Adrenal gland (tissue), 5 donors: ENCODE measurements at regions not wholly inside any gene's neighbourhood (a gene's known extent, or its start where the extent isn't known, plus 50 kb on each side); places are given as distances from the start of the nearest gene placed in this dataset.

Experiments used
- CTCF ChIP-seq, 6 experiments: fragments of 450-650 bp in 4 of 6; fragments of 200-600 bp in 2 of 6; sonication (generic) in 1 of 6; IDR thresholded peaks; 1 replicate in 5 of 6; 2 replicates in 1 of 6; pipeline versions ENCODE4 v1.5.1 to v1.8.0; 2016 to 2021; ENCODE audit warnings: antibody characterized with exemption in 6 of 6, mild to moderate bottlenecking in 2 of 6, moderate library complexity in 1 of 6
- POLR2A ChIP-seq, 2 donors: fragments of 450-650 bp; IDR thresholded peaks; one replicate each; pipeline ENCODE4 v1.6.1; 2017; ENCODE audit warnings: antibody characterized with exemption in 2 of 2, mild to moderate bottlenecking in 2 of 2, moderate library complexity in 1 of 2
- donor health status: DM: no; HTN: no; CAD: no.

GRCh38 chr11:109564241-109564640 is 142.3 kb downstream of the C11orf87 start:
- TF ChIP-seq CTCF (IDR thresholded peaks at IDR 0.05) (no peak), POLR2A (IDR thresholded peaks at IDR 0.05) (no peak)
